ENCODE measurements at regions not wholly inside any gene's neighbourhood (a gene's known extent, or its start where the extent isn't known, plus 50 kb on each side); places are given as distances from the start of the nearest gene placed in this dataset.
"Not testable (repeated sequence)": the region's sequence is repeated elsewhere in the genome, so short reads cannot be mapped to it uniquely, and the experiment has no call there.

DNA sequence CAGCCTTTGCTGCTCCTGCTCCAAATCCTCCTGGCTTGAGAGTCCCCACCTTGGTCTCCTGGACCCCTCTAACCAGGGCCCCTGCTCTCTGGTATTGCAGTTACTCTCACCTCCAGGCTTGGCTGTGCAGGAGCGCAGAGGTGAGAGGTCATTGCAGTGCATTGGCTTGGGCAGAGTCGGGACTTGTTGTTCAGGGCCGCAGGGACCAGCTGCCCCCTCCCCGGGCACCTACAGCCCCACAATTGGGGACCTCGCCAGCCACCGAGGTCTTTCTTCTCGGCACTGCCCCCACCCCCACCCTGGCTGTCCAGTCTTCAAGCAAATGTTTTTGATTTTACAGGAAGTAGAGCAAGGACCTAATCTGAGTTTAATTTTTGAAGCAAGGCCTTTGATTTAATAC, 65.5 kb upstream of the FGF3 start:
- no peak for DNase-seq (ENCODE audit: low read depth)

DNA sequence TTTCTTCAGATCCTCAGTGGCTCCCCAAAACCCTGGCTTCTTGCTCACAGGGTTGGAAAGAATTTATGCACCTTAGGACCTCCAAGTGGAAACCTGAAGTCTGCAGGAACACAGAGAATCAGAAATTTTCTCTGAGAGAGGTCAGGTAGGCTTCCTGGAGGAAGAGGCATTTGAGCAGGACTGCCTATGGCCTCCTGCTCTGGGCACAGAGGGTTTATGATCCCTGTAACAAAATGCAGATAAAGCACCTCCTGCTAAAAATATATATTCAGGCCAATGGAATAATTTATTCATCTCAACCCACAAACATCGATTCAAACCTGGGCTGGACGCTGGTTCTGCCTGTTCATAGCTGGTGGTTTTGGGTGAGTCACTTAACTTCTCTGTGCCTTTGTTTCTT, 68.1 kb upstream of the FGF3 start:
- DNase-seq (ENCODE audit: low read depth) = no peak

DNA sequence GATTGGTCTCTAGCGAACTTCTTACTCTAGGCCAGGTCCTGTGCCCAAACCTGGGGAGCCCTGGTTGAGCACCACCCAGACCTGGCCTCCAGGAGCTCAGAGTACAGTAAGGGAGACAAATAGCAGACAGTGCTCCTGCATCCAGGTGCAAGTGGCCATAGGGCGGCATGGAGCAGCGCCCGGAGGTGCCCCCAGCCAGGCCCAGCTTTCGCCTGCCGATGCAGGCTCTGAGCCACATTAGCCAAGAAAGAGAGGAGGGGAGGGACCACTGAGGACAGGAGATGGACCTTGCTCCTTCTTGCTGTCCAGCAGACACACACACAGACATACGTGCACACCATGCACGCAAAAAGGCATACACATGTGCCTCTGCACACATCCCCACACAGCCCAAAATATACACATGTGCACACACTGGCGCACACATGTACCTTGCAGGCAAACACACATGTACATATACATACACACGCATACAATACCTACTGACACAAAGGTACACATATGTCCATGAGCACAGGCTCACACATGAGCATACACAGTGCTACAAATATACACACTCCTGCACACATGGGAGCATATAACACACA, 68.7 kb upstream of the FGF3 start:
- no peak for DNase-seq (ENCODE audit: low read depth)

GRCh38 chr11:69888483-69889181, 69.4 kb upstream of the FGF3 start:
- peak; percentile 14 for DNase-seq (ENCODE audit: low read depth)

DNA sequence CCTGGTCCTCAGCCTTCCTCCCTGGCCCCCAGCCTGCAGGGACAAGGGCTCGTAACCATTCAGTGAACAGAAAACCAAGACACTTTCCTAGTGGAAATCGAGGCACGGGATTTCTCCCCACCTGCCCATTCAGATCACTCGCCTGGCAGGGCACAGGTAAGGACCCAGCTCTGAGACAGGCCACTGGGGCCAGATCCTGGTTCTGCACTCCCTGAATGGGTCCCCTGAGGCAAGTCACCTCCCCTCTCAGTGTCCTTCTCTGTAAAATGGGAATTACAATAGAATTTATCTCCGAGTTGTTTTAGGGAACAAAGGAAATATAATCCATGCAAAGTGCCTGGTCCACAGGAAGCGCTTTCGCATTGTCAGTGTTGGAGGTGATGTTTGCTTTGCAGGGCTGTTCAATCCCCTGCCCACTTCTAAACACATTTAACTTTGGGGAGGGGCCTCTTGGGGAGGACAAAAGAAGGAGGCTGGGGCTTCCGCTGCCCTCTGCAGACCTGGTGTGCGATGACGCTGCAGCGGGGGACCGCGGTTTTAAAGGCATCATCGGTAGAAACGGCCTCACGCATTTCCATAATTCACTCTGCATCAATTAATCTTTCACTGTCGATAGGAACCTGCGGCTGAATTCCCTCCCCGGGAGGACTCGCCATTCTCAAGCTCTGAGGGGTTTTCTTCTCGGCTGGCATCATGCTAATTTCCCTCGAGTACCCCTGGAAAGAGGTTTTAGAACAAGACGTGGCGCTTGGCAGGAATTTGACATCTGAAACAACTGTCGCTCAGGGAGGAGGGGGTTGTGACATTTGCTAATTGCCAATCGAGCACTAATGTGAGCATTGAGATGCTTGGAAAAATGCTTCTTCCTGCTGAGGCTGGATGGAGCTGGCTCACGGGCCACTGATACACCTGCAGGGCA, 70.4 kb upstream of the FGF3 start:
- no peak for DNase-seq (ENCODE audit: low read depth)

GRCh38 chr11:69890476-69890875, 71.3 kb upstream of the FGF3 start:
- no peak for DNase-seq (ENCODE audit: low read depth)

DNA sequence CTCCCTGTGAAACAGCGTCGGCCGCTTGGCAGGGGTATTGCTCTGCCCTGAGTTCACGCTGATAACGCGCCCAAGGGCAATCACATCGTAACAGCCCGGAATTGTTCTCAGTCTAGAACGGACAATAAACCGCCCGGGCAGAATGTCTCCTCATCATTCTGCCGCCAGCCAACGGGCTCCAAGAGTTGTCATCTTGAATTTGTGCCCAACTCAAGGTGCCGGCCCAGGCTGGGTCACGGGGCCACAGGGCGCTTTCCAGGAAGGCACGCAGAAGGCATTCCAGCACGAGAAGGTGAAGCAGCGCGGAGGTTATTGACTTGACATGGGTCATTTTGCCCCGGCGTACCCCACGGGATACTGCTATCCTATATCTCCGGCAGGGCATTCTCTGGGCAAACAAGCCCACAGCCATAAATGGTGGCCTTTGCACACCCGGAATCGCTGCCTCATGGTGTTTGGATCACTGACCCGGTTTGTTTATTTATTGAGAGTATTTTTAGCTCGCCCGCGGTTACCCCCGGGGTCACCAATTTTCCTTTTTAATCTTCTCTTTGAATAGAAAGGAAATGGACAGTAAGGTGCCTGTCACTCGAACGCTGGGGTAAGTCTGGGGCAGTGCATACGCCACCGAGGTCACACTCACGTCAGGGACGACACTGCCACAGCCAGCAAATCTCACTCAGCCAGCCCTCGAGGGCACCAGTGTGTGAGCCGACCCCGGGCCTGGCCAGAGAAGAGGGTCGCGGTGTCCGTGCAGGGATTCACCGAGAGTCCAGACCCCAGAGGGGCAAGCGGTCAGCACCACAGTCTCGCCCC, 72.4 kb upstream of the FGF3 start:
- DNase-seq (ENCODE audit: low read depth) = no peak

DNA sequence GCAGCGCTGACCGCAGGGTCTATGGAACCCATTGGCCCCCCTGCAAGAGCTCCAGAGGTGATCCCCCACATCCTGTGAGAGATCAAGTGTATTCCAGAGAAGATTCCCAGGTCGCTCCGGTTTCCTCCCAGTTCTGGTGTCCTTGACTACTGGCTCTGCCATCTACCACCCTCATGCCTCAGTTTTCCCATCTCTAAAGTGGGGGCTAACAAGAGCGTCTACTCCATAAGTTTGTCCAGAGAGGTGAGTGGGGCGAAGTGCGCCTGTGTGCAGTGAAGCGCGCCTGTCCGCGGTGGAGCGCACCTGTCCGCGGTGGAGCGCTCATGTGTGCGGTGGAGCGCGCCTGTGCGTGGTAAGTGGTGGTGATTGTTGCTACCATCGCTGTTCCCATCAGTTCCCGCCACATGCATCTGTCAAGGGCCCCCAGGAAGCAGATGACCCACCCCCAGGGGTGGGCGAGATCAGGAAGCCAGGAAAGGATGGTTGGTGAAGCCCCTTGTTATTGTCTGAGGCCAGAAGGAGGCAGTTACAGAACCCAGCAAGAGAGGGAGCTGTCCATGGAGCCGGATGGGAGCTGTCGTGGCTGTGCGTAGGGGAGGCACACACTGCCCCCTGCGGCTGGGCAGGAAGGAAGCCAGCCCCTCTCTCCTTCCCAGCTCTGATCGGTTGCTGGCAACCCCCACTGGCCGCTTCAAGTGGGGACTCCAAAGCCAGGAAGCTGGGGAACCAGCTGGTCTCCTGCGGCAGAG, 73.2 kb upstream of the FGF3 start:
- no peak for DNase-seq (ENCODE audit: low read depth)

- DNase-seq (ENCODE audit: low read depth) = no peak
These were observed 73.9 kb upstream of the FGF3 start for GRCh38 chr11:69892986-69893555.

- DNase-seq (ENCODE audit: low read depth) = no peak
These were observed 74.4 kb upstream of the FGF3 start for GRCh38 chr11:69893631-69894030.

- DNase-seq (ENCODE audit: low read depth) = no peak
These were observed 75.0 kb upstream of the FGF3 start for GRCh38 chr11:69894181-69894611.

GRCh38 chr11:69894648-69895047, 75.4 kb upstream of the FGF3 start:
- no peak for DNase-seq (ENCODE audit: low read depth)

DNA sequence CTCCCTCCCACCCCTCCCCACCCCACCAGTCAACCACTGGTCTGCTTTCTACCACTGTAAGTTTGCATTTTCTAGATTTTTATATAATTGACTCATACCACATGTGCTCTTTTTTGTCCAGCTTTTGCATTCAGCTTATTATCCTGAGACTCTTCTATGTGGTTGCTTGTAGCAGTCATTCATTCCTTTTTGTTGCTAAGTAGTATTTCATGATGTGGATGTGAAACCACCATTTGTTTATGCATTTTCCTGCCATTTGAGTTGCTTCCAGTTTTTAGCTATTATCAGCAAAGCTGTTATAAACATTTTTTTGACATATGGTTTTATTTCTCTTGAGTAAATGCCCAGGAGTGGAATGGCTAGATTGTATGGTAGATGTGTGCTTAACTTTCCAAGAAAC, 77.0 kb upstream of the FGF3 start:
- DNase-seq (ENCODE audit: low read depth) = no peak

DNA sequence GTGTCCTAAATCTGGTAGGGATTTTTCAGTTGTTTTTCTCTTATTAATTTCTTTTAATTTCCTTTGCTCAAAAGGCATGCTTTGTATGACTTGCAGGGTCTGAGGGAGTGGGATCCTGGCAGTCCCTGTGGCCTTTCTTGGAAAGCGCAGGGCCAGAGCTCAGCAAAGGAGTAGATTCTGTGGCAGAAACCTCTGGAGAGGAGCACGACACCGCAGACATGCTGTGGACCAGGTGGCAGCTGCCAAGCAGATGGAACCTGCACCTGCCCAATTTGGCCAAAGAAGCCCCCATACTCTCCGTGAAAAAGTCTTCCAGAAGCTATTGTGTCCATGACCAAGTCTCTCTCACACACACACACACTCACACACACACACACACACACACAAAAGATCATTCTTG, 78.9 kb upstream of the FGF3 start:
- DNase-seq (ENCODE audit: low read depth) = no peak

DNA sequence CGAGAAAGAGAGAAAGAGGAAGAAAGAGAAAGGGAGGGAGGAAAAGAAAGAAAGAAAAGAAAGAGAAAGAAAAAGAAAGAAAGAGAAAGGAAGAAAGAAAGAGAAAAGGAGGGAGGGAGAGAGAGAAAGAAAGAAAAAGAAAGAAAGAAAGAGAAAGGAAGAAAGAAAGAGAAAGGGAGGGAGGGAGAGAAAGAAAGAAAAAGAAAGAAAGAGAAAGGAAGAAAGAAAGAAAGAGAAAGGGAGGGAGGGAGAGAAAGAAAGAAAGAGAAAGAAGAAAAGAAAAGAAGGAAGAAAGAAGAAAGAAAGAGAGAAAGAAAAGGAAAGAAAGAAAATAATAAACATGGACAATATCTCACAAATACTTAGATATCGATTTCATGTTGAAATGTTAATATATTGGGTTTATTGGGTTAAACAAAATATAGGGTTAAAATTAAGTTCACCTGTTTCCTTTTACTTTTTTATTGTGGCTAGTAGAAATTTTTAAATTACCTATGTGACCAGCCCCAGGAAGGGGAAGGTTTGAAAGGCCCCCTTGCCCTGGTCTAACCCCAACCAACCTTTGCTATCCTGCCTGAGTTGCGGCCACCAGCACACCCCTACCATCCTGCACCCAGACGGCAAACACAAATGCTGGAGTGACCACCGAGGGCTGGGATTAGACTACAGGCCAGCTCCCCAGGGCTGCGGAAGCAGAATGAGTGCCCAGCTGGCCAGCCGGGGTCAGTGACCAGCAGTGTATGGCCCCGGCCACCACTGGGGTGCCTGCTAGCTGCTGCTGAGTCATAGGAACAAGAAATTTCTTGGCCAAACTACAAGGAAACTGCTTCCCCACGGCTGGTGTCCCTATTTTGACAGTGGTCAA, 81.0 kb upstream of the FGF3 start:
- peak; percentile 26 for DNase-seq (ENCODE audit: low read depth)

GRCh38 chr11:69900822-69901302, 81.6 kb upstream of the FGF3 start:
- not testable (repeated sequence) for DNase-seq (ENCODE audit: low read depth)

DNA sequence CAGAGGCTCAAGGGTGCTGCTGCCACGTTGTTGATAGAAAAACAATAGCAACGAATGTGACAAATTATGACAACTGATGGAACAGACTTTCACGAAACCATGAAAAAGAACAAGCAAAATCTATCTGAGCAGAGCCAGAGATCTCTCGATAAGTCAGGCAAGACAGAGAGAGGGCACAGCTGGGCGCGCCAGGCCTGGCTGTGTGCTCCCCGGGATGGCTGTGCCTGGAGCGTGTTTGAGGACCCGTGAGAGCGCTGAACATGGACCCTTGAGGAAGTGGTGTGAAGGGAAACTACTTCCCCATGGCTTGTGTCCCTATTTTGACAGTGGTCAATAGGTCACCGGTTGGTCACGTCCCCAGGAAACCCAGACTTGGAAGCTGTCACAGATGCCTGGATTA, 83.1 kb upstream of the FGF3 start:
- DNase-seq (ENCODE audit: low read depth) = no peak

DNA sequence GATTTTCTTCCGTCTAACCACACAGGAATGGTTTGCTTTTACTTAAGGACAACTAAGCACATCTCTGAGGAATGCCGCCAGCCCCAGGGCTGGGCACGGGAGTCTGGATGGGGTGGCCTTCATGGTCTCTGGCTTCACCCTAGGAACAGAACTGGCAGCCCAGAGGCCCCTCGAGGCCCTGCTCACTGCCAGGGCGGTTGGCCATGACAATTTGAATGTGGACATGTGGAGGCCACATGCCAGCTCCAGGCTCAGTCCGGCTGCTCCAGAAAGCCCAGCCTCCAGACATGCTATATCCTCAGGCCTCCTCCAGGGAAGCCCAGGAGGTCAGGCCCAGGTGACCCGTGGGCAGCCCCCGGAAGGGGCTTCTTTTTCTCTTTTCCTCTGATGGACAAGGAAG, 84.0 kb upstream of the FGF3 start:
- DNase-seq (ENCODE audit: low read depth) = no peak

GRCh38 chr11:69904161-69904973, 85.2 kb upstream of the FGF3 start:
- no peak for DNase-seq (ENCODE audit: low read depth)

Data from LHCN-M2 (cell line).